Endodermal cell (in vitro differentiated cells): ENCODE measurements at regions not wholly inside any gene's neighbourhood (a gene's known extent, or its start where the extent isn't known, plus 50 kb on each side); places are given as distances from the start of the nearest gene placed in this dataset.

Experiments
- DNase-seq: peaks from one replicate; pipeline ENCODE4 v3.0.0-alpha.2; 2017
- H3K27ac ChIP-seq: 2 replicates; pipeline ENCODE4 v1.5.1; 2013; ENCODE audit warnings: mild to moderate bottlenecking, low read depth, low read length, moderate library complexity
- H3K27me3 ChIP-seq: 2 replicates; pipeline ENCODE4 v1.6.1; 2013; ENCODE audit warnings: mild to moderate bottlenecking, low read length, moderate library complexity; ENCODE audit not compliant: insufficient read depth, control insufficient read depth, poor library complexity, severe bottlenecking
- H3K36me3 ChIP-seq: 2 replicates; pipeline ENCODE4 v1.7.0; 2013; ENCODE audit warnings: mild to moderate bottlenecking, low read length, moderate library complexity; ENCODE audit not compliant: control insufficient read depth, insufficient read depth
- H3K4me1 ChIP-seq: one replicate; pipeline ENCODE4 v1.7.0; 2013; ENCODE audit warnings: low read length; ENCODE audit not compliant: control insufficient read depth, insufficient read depth
- H3K4me3 ChIP-seq: 2 replicates; pipeline ENCODE4 v1.5.1; 2013; ENCODE audit warnings: mild to moderate bottlenecking, low read length, moderate library complexity
- H3K9ac ChIP-seq: 2 replicates; pipeline ENCODE4 v1.6.1; 2013; ENCODE audit warnings: mild to moderate bottlenecking, low read length, moderate library complexity; ENCODE audit not compliant: poor library complexity, severe bottlenecking; ENCODE audit errors: extremely low read depth
- H3K9me3 ChIP-seq: 2 replicates; pipeline ENCODE4 v1.6.1; 2013; ENCODE audit warnings: mild to moderate bottlenecking, low read length, moderate library complexity; ENCODE audit not compliant: control insufficient read depth
- H3K27ac Mint-ChIP-seq: 2 replicates; pipeline ENCODE4 v1.8.0; 2020; ENCODE audit warnings: mixed read lengths
- H3K27me3 Mint-ChIP-seq: 2 replicates; pipeline ENCODE4 v1.8.0; 2021; ENCODE audit warnings: mild to moderate bottlenecking, mixed read lengths; ENCODE audit not compliant: insufficient read depth
- H3K36me3 Mint-ChIP-seq: 2 replicates; pipeline ENCODE4 v1.8.0; 2020; ENCODE audit warnings: low read depth, mixed read lengths
- H3K4me1 Mint-ChIP-seq: 2 replicates; pipeline ENCODE4 v1.8.0; 2020; ENCODE audit warnings: mixed read lengths
- H3K4me3 Mint-ChIP-seq: 2 replicates; pipeline ENCODE4 v1.8.0; 2020; ENCODE audit warnings: mild to moderate bottlenecking, moderate library complexity, mixed read lengths
- H3K9me3 Mint-ChIP-seq: 2 replicates; pipeline ENCODE4 v1.8.0; 2020; ENCODE audit warnings: mild to moderate bottlenecking, mixed read lengths
- WGBS, 2 experiments: methylation state at CpG; one replicate each; pipeline versions ENCODE4 v1.1.5 to v1.1.7; 2013; ENCODE audit warnings: missing lambda C conversion rate in 2 of 2, mixed read lengths in 1 of 2; ENCODE audit not compliant: insufficient coverage in 1 of 2, insufficient read length in 1 of 2; 5-methylcytosine and 5-hydroxymethylcytosine counted together
- TF ChIP-seq, protein P1 (sequence below): fragments of 200-600 bp; sonication (generic); conservative IDR thresholded peaks from 2 replicates; pipeline ENCODE4 v1.5.0; 2021; ENCODE audit warnings: antibody characterized with exemption, mild to moderate bottlenecking

GRCh38 chr10:37479469-37479868 is 354.1 kb downstream of the ANKRD30A start:
- Histone ChIP-seq H3K9ac (no peak overlapping the region), H3K4me1 (no peaks in the 10 kb centered on the region), H3K4me3 (no peak overlapping the region), H3K27me3 (no peaks in the 10 kb centered on the region), H3K27ac (no peak overlapping the region), H3K9me3 (peaks cover 58% of the 10 kb centered on the region), H3K36me3 (no peaks in the 10 kb centered on the region)
- no peak overlapping the region for H3K4me3 Mint-ChIP-seq
- no peaks in the 10 kb centered on the region for H3K27me3 Mint-ChIP-seq
- no peak overlapping the region for H3K27ac Mint-ChIP-seq
- peaks cover 89% of the 10 kb centered on the region for H3K9me3 Mint-ChIP-seq
- DNase-seq: no peak
- H3K36me3 Mint-ChIP-seq: no peaks in the 10 kb centered on the region
- WGBS, 2 experiments: 74 to 93% methylated on average over 4 to 7 of the region's 7 CpGs
- no peaks in the 10 kb centered on the region for H3K4me1 Mint-ChIP-seq
- TF ChIP-seq, protein P1, sequence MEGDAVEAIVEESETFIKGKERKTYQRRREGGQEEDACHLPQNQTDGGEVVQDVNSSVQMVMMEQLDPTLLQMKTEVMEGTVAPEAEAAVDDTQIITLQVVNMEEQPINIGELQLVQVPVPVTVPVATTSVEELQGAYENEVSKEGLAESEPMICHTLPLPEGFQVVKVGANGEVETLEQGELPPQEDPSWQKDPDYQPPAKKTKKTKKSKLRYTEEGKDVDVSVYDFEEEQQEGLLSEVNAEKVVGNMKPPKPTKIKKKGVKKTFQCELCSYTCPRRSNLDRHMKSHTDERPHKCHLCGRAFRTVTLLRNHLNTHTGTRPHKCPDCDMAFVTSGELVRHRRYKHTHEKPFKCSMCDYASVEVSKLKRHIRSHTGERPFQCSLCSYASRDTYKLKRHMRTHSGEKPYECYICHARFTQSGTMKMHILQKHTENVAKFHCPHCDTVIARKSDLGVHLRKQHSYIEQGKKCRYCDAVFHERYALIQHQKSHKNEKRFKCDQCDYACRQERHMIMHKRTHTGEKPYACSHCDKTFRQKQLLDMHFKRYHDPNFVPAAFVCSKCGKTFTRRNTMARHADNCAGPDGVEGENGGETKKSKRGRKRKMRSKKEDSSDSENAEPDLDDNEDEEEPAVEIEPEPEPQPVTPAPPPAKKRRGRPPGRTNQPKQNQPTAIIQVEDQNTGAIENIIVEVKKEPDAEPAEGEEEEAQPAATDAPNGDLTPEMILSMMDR: no peak

- Histone ChIP-seq H3K9ac (no peak overlapping the region), H3K27ac (no peak overlapping the region), H3K9me3 (peaks cover 50% of the 10 kb centered on the region), H3K36me3 (no peaks in the 10 kb centered on the region), H3K4me3 (no peak overlapping the region), H3K4me1 (no peaks in the 10 kb centered on the region), H3K27me3 (no peaks in the 10 kb centered on the region)
- Mint-ChIP-seq H3K36me3 (no peaks in the 10 kb centered on the region), H3K4me3 (no peak overlapping the region), H3K4me1 (no peaks in the 10 kb centered on the region), H3K27me3 (no peaks in the 10 kb centered on the region), H3K27ac (no peak overlapping the region), H3K9me3 (peaks cover 88% of the 10 kb centered on the region)
- TF ChIP-seq, protein P1: no peak
- no peak for DNase-seq
- WGBS, 2 experiments: 76 to 100% methylated on average over 1 to 5 of the region's 5 CpGs
These were observed 353.0 kb downstream of the ANKRD30A start for GRCh38 chr10:37478381-37478780.

DNA sequence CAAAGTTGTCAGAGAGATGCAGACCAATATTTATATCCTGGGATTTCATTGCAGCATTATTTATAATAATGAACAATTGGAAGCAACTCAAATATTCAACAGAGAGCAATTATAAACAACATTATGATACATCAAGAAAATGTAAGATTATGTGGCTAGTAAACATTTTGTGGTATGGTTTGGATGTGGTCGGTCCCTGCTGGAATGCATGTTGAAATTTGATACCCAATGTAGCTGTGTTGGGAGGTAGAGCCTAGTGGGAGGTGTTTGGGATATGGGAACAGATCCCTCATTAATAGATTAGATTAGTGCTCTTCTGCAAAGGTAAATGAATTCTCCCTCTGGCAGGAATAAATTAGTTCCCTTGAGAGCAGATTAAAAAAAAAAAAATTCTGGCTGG is 350.9 kb downstream of the ANKRD30A start:
- H3K9ac ChIP-seq: no peak overlapping the region
- Mint-ChIP-seq H3K36me3 (no peaks in the 10 kb centered on the region), H3K27ac (no peak overlapping the region), H3K4me3 (no peak overlapping the region), H3K4me1 (no peaks in the 10 kb centered on the region), H3K27me3 (no peaks in the 10 kb centered on the region), H3K9me3 (peaks cover 86% of the 10 kb centered on the region)
- WGBS, 2 experiments: 29% methylated on average over 1 of the region's 1 CpG; no CpG with 5 or more reads in 1 of the 2 experiments
- no peaks in the 10 kb centered on the region for H3K36me3 ChIP-seq
- peak overlapping the region; percentile 13 for H3K4me3 ChIP-seq
- no peaks in the 10 kb centered on the region for H3K4me1 ChIP-seq
- H3K27me3 ChIP-seq: no peaks in the 10 kb centered on the region
- DNase-seq: no peak
- peaks cover 51% of the 10 kb centered on the region for H3K9me3 ChIP-seq
- TF ChIP-seq, protein P1: no peak
- no peak overlapping the region for H3K27ac ChIP-seq
